Kidney capillary endothelial cell (primary cell): ENCODE measurements at regions not wholly inside any gene's neighbourhood (a gene's known extent, or its start where the extent isn't known, plus 50 kb on each side); places are given as distances from the start of the nearest gene placed in this dataset.
"Not testable (repeated sequence)": the region's sequence is repeated elsewhere in the genome, so short reads cannot be mapped to it uniquely, and the experiment has no call there.

Experiments
- DNase-seq: peaks from one replicate; pipeline ENCODE4 v3.0.0-alpha.2; 2018; ENCODE audit warnings: low spot score

- DNase-seq: no peak
These were observed 1699.6 kb downstream of the KCNT2 start for GRCh38 chr1:194908643-194909042.

- DNase-seq: no peak
These were observed 1704.7 kb downstream of the KCNT2 start for GRCh38 chr1:194903524-194903923.

GRCh38 chr1:194889310-194889709 is 1702.9 kb upstream of the B3GALT2 start:
- DNase-seq: no peak

GRCh38 chr1:194870860-194871259 is 1684.4 kb upstream of the B3GALT2 start:
- no peak for DNase-seq

GRCh38 chr1:194866153-194866552 is 1679.7 kb upstream of the B3GALT2 start:
- no peak for DNase-seq

GRCh38 chr1:194865383-194865782 is 1679.0 kb upstream of the B3GALT2 start:
- no peak for DNase-seq

GRCh38 chr1:194862129-194862528 is 1675.7 kb upstream of the B3GALT2 start:
- no peak for DNase-seq

GRCh38 chr1:194860248-194861201 is 1674.1 kb upstream of the B3GALT2 start:
- DNase-seq: no peak

- DNase-seq: not testable (repeated sequence)
These were observed 1673.2 kb upstream of the B3GALT2 start for GRCh38 chr1:194859481-194860154.

- not testable (repeated sequence) for DNase-seq
These were observed 1672.5 kb upstream of the B3GALT2 start for GRCh38 chr1:194858811-194859480.

GRCh38 chr1:194857413-194857812 is 1671.0 kb upstream of the B3GALT2 start:
- no peak for DNase-seq

GRCh38 chr1:194848846-194849245 is 1662.4 kb upstream of the B3GALT2 start:
- no peak for DNase-seq

- no peak for DNase-seq
These were observed 1660.1 kb upstream of the B3GALT2 start for GRCh38 chr1:194846488-194846887.

GRCh38 chr1:194843077-194843476 is 1656.7 kb upstream of the B3GALT2 start:
- DNase-seq: no peak

GRCh38 chr1:194833111-194833510 is 1646.7 kb upstream of the B3GALT2 start:
- no peak for DNase-seq

- DNase-seq: not testable (repeated sequence)
These were observed 1645.2 kb upstream of the B3GALT2 start for GRCh38 chr1:194831595-194831994.

- DNase-seq: no peak
These were observed 1644.0 kb upstream of the B3GALT2 start for GRCh38 chr1:194830387-194830786.

- DNase-seq: no peak
These were observed 1643.1 kb upstream of the B3GALT2 start for GRCh38 chr1:194829492-194829891.

- DNase-seq: no peak
These were observed 1639.0 kb upstream of the B3GALT2 start for GRCh38 chr1:194825382-194825781.

- no peak for DNase-seq
These were observed 1634.7 kb upstream of the B3GALT2 start for GRCh38 chr1:194821091-194821490.

GRCh38 chr1:194818674-194819073 is 1632.3 kb upstream of the B3GALT2 start:
- DNase-seq: no peak

- DNase-seq: no peak
These were observed 1630.4 kb upstream of the B3GALT2 start for GRCh38 chr1:194816859-194817258.

GRCh38 chr1:194813096-194813495 is 1626.7 kb upstream of the B3GALT2 start:
- no peak for DNase-seq
